ENCODE measurements at regions not wholly inside any gene's neighbourhood (a gene's known extent, or its start where the extent isn't known, plus 50 kb on each side); places are given as distances from the start of the nearest gene placed in this dataset.

DNA sequence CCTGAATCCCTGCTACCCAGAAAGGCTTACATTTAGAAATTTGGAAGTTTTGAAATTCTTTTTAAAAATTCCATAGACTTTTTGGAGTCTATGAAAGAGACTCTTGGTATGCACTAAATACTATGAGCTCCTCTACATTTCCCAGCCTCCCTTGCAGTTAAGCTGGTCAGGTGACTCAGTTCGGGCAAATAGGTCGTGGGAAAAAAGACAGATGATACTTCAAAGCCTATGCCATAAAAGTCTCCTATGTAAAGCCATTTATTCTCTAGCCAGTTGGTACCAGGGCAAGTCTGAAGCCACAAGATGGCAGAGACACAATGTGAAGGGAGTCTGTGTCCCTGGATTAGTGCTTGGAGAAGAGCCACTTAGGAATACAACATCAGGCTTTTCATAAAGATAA lies 101.8 kb downstream of the BOD1 start:
- FAIRE-seq: no peak

DNA sequence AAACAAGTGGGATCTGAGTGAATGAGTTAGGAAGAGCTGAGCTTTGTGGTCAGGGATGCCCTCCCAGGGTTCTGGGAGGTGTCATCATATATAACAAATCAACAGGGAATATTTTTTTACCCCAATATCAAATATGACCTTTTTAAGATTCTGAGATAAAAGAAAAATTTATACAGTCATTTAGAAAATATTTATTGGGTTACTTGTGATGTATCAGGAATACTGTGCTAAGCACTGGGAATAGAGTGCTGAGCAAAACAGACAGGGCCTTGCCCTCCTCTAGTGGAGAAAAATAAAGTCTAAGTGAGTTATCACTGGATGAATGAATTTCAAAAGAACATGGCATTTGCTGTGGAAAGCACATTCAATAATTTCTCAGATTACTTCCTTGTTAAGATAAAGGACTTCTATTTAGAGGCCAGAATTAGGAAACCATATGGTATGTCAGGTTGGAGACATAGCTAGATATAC lies 102.9 kb downstream of the BOD1 start:
- no peak for DNase-seq (ENCODE audit: insufficient read length, low spot score)
- TF ChIP-seq, protein P1, sequence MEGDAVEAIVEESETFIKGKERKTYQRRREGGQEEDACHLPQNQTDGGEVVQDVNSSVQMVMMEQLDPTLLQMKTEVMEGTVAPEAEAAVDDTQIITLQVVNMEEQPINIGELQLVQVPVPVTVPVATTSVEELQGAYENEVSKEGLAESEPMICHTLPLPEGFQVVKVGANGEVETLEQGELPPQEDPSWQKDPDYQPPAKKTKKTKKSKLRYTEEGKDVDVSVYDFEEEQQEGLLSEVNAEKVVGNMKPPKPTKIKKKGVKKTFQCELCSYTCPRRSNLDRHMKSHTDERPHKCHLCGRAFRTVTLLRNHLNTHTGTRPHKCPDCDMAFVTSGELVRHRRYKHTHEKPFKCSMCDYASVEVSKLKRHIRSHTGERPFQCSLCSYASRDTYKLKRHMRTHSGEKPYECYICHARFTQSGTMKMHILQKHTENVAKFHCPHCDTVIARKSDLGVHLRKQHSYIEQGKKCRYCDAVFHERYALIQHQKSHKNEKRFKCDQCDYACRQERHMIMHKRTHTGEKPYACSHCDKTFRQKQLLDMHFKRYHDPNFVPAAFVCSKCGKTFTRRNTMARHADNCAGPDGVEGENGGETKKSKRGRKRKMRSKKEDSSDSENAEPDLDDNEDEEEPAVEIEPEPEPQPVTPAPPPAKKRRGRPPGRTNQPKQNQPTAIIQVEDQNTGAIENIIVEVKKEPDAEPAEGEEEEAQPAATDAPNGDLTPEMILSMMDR (IDR thresholded peaks at IDR 0.05; ENCODE audit: insufficient read depth, missing control alignments): no peak
- FAIRE-seq: no peak

More for the DNA sequence above, 101.8 kb downstream of the BOD1 start:
- TF ChIP-seq, protein P1 (IDR thresholded peaks at IDR 0.05; ENCODE audit: insufficient read depth, missing control alignments): no peak
- DNase-seq (ENCODE audit: insufficient read length, low spot score): no peak

- TF ChIP-seq, protein P1 (IDR thresholded peaks at IDR 0.05; ENCODE audit: insufficient read depth, missing control alignments): no peak
- FAIRE-seq (no peak), DNase-seq (ENCODE audit: insufficient read length, low spot score) (no peak)
Measured at GRCh38 chr5:173512637-173513435, 103.6 kb downstream of the BOD1 start.

DNA sequence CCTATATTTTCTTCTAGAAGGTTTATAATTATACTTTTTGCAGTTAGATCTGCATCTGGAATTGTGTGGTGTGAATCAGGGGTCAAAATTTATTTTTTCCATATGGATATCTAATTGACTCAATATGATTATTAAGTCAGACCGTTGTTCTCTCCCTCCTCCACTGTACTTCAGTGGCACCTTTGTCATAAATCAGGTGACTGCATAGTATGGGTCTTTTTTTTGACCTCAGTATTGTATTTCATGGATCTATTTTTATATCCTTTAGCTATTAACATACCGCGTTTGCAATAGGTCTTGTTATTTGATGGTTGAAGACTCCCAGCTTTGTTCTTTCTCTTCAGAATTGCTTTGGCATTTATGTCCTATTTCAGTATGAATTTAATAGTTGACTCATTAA lies 107.4 kb downstream of the BOD1 start:
- TF ChIP-seq, protein P1 (IDR thresholded peaks at IDR 0.05; ENCODE audit: insufficient read depth, missing control alignments): no peak
- no peak for FAIRE-seq

DNA sequence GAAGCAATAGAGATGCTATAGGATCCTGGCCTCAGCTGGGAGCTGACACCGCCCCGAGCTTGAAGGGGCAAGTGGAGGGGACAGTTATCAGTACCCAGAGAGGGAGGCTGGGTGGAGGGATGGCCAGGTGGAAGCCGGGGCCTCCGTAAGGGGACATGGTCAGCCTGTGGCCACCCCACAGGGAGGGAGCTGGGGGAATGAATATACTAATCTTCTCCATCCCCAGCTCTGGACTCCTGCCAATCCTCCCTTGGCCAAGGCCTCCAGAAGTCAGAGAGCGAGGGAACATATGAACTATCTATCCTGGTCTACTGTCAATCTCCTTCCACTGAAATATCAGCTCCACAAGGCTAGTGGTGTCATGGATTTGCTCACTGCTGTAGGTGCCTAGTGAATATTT lies 109.3 kb downstream of the BOD1 start:
- TF ChIP-seq, protein P1 (IDR thresholded peaks at IDR 0.05; ENCODE audit: insufficient read depth, missing control alignments): no peak
- FAIRE-seq: no peak

More for the DNA sequence above, 107.4 kb downstream of the BOD1 start:
- DNase-seq (ENCODE audit: insufficient read length, low spot score): no peak

GRCh38 chr5:173505634-173506033 lies 110.8 kb downstream of the BOD1 start:
- FAIRE-seq (no peak), DNase-seq (ENCODE audit: insufficient read length, low spot score) (no peak)
- TF ChIP-seq, protein P1 (IDR thresholded peaks at IDR 0.05; ENCODE audit: insufficient read depth, missing control alignments): no peak

More for the DNA sequence above, 109.3 kb downstream of the BOD1 start:
- no peak for DNase-seq (ENCODE audit: insufficient read length, low spot score)

DNA sequence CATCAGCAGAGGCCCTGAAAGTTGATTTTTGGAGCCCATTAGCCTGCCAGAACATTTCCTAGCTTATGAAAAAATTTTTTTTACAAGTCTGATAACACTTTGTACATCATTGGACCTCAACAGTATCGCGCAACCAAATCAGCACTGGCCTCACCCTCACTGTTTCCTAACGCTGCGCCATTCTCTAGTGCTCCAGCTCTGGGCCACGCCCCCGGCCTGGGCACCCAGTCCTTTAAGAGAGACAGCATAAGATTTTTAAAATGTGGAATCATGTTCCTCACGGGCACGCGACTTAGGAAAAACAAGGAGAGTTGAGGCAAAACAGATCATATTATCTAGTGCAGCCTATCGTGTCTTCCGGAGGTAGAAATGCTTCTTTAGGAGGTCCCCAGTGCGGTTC lies 114.5 kb downstream of the BOD1 start:
- FAIRE-seq: no peak
- TF ChIP-seq, protein P1 (IDR thresholded peaks at IDR 0.05; ENCODE audit: insufficient read depth, missing control alignments): no peak
- DNase-seq (ENCODE audit: insufficient read length, low spot score): no peak

Data from D721Med (cell line).